ENCODE measurements at regions not wholly inside any gene's neighbourhood (a gene's known extent, or its start where the extent isn't known, plus 50 kb on each side); places are given as distances from the start of the nearest gene placed in this dataset.

DNA sequence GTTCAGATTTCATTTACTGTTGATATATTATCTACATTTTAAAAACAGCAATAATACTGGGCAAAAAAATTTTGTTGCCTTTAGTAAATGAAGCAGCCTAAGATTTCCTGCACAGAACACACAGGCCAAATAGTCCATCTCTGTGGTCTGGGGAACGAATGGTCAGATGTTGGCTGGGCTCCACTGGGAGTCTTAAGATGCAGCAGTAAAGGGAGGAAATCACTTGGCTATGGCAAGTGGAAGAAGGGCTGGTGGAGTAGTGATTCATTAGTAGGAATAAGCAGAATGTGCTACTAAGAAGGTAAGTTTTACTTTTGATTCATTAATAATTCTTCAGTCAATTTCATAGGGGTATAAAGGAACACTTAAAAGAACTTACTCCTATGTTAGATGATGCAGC lies 91.1 kb upstream of the ARRDC3 start:
- TF ChIP-seq, protein P1, sequence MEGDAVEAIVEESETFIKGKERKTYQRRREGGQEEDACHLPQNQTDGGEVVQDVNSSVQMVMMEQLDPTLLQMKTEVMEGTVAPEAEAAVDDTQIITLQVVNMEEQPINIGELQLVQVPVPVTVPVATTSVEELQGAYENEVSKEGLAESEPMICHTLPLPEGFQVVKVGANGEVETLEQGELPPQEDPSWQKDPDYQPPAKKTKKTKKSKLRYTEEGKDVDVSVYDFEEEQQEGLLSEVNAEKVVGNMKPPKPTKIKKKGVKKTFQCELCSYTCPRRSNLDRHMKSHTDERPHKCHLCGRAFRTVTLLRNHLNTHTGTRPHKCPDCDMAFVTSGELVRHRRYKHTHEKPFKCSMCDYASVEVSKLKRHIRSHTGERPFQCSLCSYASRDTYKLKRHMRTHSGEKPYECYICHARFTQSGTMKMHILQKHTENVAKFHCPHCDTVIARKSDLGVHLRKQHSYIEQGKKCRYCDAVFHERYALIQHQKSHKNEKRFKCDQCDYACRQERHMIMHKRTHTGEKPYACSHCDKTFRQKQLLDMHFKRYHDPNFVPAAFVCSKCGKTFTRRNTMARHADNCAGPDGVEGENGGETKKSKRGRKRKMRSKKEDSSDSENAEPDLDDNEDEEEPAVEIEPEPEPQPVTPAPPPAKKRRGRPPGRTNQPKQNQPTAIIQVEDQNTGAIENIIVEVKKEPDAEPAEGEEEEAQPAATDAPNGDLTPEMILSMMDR (IDR thresholded peaks at IDR 0.05; ENCODE audit: insufficient read depth, low read length): no peak
- TF ChIP-seq POLR2AphosphoS5 (IDR thresholded peaks at IDR 0.05; ENCODE audit: low read depth): no peak

Data from HL-60 (cell line).